Liver (tissue), 8 donors: ENCODE measurements at regions not wholly inside any gene's neighbourhood (a gene's known extent, or its start where the extent isn't known, plus 50 kb on each side); places are given as distances from the start of the nearest gene placed in this dataset.
A peak's percentile ranks its signal among the peaks of the same experiment; 100 is the strongest.

Experiments
- DNase-seq: peaks from one replicate; pipeline ENCODE4 v3.0.0-alpha.2; 2017; ENCODE audit warnings: low spot score
- H3K27ac ChIP-seq, 2 donors: one replicate each; pipeline ENCODE4 v1.7.0; 2013; ENCODE audit warnings: inconsistent platforms in 2 of 2, low read length in 2 of 2, control low read depth in 1 of 2, low read depth in 1 of 2, mild to moderate bottlenecking in 1 of 2
- H3K27me3 ChIP-seq, 4 donors: one replicate each; pipeline versions ENCODE4 v1.6.1 to v1.7.0; 2013; ENCODE audit warnings: low read length in 3 of 4, inconsistent platforms in 1 of 4, mild to moderate bottlenecking in 1 of 4, moderate library complexity in 1 of 4; ENCODE audit not compliant: control insufficient read depth in 4 of 4, insufficient read depth in 4 of 4
- H3K36me3 ChIP-seq, 4 donors: one replicate each; pipeline versions ENCODE4 v1.6.1 to v1.7.0; 2013; ENCODE audit warnings: low read length in 3 of 4, mild to moderate bottlenecking in 3 of 4, low read depth in 1 of 4, moderate library complexity in 1 of 4; ENCODE audit not compliant: control insufficient read depth in 4 of 4, insufficient read depth in 3 of 4
- H3K4me1 ChIP-seq, 4 donors: one replicate each; pipeline versions ENCODE4 v1.6.1 to v1.7.0; 2013; ENCODE audit warnings: low read length in 3 of 4, mild to moderate bottlenecking in 3 of 4, moderate library complexity in 1 of 4; ENCODE audit not compliant: control insufficient read depth in 4 of 4, insufficient read depth in 4 of 4
- H3K4me3 ChIP-seq, 3 donors: one replicate each; pipeline versions ENCODE4 v1.6.1 to v1.7.0; 2013; ENCODE audit warnings: low read length in 3 of 3, control low read depth in 1 of 3, low read depth in 1 of 3, mild to moderate bottlenecking in 1 of 3
- H3K9ac ChIP-seq, 2 donors: one replicate each; pipeline ENCODE4 v1.7.0; 2013; ENCODE audit warnings: low read length in 2 of 2, mild to moderate bottlenecking in 2 of 2, moderate library complexity in 2 of 2, control low read depth in 1 of 2, low read depth in 1 of 2
- H3K9me3 ChIP-seq, 4 donors: one replicate each; pipeline versions ENCODE4 v1.6.1 to v1.7.0; 2013; ENCODE audit warnings: low read length in 3 of 4; ENCODE audit not compliant: control insufficient read depth in 4 of 4
- FOXA1 ChIP-seq: IDR thresholded peaks from 2 replicates; pipeline ENCODE4 v1.6.1; 2016; ENCODE audit warnings: antibody characterized with exemption
- HNF4A ChIP-seq, 2 donors: conservative IDR thresholded peaks; 2 replicates each; pipeline ENCODE4 v1.6.1; 2016; ENCODE audit warnings: antibody characterized with exemption in 2 of 2, mild to moderate bottlenecking in 2 of 2
- HNF4G ChIP-seq: IDR thresholded peaks from 2 replicates; pipeline ENCODE4 v1.6.1; 2016; ENCODE audit warnings: antibody characterized with exemption
- JUND ChIP-seq, 2 donors: IDR thresholded peaks; 2 replicates each; pipeline ENCODE4 v1.6.1; 2016; ENCODE audit warnings: antibody characterized with exemption in 2 of 2
- NR2F2 ChIP-seq: IDR thresholded peaks from 2 replicates; pipeline ENCODE4 v1.6.1; 2016; ENCODE audit warnings: antibody characterized with exemption
- RAD21 ChIP-seq, 2 donors: IDR thresholded peaks; 2 replicates each; pipeline ENCODE4 v1.6.1; 2016; ENCODE audit warnings: antibody characterized with exemption in 2 of 2, mild to moderate bottlenecking in 2 of 2
- RXRA ChIP-seq, 2 donors: IDR thresholded peaks; 2 replicates each; pipeline ENCODE4 v1.6.1; 2017 to 2018; ENCODE audit warnings: antibody characterized with exemption in 2 of 2, mild to moderate bottlenecking in 1 of 2
- SP1 ChIP-seq: IDR thresholded peaks from 2 replicates; pipeline ENCODE4 v1.6.1; 2018; ENCODE audit warnings: antibody characterized with exemption, mild to moderate bottlenecking
- TAF1 ChIP-seq: conservative IDR thresholded peaks from 2 replicates; pipeline ENCODE4 v1.6.1; 2016; ENCODE audit warnings: antibody characterized with exemption, mild to moderate bottlenecking
- YY1 ChIP-seq: IDR thresholded peaks from 2 replicates; pipeline ENCODE4 v1.6.1; 2016; ENCODE audit warnings: antibody characterized with exemption, mild to moderate bottlenecking
- WGBS: extraction: QIAGEN DNeasy Blood & Tissue Kit; methylation state at CpG from one replicate; pipeline ENCODE4 v1.1.7; 2013; 5-methylcytosine and 5-hydroxymethylcytosine counted together
- TF ChIP-seq, protein P1 (sequence below): IDR thresholded peaks from 2 replicates; pipeline ENCODE4 v1.6.1; 2016; ENCODE audit warnings: antibody characterized with exemption
- TF ChIP-seq, protein P2 (sequence below): IDR thresholded peaks from 2 replicates; pipeline ENCODE4 v1.6.1; 2016; ENCODE audit warnings: antibody characterized with exemption, mild to moderate bottlenecking
- TF ChIP-seq, protein P3 (sequence below): fragments of 150-350 bp; IDR thresholded peaks from 2 replicates; pipeline ENCODE4 v1.5.1; 2017; ENCODE audit warnings: improper control_type of control experiment, low read depth, low read length; ENCODE audit not compliant: missing input control
- donor health status: healthy.
- donor health status: healthy.
- donor health status: healthy.
- donor health status: healthy.
- donor health status: healthy.

DNA sequence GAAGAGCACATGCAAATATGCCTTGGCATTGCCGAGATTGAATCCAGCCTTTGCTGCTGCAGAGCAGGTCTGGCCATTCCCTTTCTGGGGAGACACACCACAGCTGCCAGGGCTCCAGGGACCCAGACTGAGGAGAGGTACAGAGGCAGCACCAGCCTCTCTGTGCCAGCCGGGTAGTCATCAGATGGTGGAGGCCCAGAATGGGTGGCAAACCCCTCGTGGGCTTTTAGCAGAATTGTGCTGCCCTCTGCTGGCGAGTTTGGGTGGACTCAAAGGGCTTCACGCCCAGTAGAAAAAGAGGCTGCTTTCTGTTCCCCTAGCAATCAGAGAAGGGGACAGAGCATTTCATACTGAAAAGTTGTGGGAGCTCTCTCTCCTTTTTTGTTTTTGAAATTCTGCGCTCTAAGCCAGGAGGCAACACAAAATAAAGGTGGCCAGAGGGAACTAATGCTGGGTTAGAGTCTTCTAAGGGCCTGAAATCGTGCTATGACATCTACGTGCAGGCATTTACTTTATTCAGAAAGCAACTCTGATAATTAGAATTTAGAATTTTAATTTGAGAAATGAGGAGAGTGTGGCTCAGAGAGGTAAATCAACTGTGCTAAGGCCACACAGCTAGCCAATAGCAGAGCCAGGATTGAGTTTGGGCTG, 158.8 kb upstream of the NAV2 start (continued):
- TF ChIP-seq, protein P1, sequence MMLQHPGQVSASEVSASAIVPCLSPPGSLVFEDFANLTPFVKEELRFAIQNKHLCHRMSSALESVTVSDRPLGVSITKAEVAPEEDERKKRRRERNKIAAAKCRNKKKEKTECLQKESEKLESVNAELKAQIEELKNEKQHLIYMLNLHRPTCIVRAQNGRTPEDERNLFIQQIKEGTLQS, result no peak
- TF ChIP-seq TAF1, result no peak
- peak in 1 of 2 donors; percentile 19 for TF ChIP-seq RXRA (IDR thresholded peaks at IDR 0.05)
- no peak for TF ChIP-seq NR2F2
- TF ChIP-seq SP1, result no peak

DNA sequence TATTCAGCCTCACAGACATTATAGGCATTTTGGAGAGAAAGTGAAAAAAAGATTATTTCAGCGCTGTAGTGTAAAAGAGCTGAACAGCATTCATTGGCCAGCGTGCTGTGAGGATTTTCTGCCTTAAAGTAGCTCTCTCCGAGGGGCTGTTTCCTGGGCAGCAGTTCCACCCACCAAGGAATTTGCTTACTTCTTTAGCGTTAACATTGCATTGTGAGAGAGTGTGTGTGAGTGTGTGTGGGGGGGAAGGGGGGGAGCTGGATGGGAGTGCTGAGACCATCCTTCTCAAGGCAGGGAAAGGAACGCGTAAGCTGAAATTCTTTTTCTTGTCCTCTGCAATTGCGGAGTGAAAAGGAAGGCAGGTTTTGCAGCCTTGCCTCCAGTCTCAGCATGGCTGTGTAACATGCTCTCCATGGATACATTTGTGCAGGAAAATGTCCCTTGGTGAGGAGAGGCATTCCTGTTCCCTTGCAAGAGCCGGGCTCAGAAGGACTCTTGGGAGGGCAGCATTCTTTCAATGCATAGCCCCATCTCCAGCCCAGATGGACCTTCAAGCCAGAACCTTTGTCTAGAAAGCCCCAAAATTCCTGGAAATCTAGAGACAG, 159.9 kb upstream of the NAV2 start:
- no peaks in the 10 kb centered on the region for H3K9me3 ChIP-seq
- H3K27ac ChIP-seq, result no peak overlapping the region
- whole genome bisulfite sequencing, result 90% methylated on average over 8 of the region's 8 CpGs
- H3K4me1 ChIP-seq, result peaks cover 7 to 32% (median 25%) of the 10 kb centered on the region in 4 donors
- no peak overlapping the region for H3K9ac ChIP-seq
- no peak for DNase-seq
- H3K27me3 ChIP-seq, result no peaks in the 10 kb centered on the region
- H3K4me3 ChIP-seq, result no peak overlapping the region
- no peaks in the 10 kb centered on the region for H3K36me3 ChIP-seq
- TF ChIP-seq, protein P1, result no peak
- TF ChIP-seq HNF4G (no peak), JUND (IDR thresholded peaks at IDR 0.05) (no peak)
- TF ChIP-seq, protein P2, sequence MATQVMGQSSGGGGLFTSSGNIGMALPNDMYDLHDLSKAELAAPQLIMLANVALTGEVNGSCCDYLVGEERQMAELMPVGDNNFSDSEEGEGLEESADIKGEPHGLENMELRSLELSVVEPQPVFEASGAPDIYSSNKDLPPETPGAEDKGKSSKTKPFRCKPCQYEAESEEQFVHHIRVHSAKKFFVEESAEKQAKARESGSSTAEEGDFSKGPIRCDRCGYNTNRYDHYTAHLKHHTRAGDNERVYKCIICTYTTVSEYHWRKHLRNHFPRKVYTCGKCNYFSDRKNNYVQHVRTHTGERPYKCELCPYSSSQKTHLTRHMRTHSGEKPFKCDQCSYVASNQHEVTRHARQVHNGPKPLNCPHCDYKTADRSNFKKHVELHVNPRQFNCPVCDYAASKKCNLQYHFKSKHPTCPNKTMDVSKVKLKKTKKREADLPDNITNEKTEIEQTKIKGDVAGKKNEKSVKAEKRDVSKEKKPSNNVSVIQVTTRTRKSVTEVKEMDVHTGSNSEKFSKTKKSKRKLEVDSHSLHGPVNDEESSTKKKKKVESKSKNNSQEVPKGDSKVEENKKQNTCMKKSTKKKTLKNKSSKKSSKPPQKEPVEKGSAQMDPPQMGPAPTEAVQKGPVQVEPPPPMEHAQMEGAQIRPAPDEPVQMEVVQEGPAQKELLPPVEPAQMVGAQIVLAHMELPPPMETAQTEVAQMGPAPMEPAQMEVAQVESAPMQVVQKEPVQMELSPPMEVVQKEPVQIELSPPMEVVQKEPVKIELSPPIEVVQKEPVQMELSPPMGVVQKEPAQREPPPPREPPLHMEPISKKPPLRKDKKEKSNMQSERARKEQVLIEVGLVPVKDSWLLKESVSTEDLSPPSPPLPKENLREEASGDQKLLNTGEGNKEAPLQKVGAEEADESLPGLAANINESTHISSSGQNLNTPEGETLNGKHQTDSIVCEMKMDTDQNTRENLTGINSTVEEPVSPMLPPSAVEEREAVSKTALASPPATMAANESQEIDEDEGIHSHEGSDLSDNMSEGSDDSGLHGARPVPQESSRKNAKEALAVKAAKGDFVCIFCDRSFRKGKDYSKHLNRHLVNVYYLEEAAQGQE, result no peak

DNA sequence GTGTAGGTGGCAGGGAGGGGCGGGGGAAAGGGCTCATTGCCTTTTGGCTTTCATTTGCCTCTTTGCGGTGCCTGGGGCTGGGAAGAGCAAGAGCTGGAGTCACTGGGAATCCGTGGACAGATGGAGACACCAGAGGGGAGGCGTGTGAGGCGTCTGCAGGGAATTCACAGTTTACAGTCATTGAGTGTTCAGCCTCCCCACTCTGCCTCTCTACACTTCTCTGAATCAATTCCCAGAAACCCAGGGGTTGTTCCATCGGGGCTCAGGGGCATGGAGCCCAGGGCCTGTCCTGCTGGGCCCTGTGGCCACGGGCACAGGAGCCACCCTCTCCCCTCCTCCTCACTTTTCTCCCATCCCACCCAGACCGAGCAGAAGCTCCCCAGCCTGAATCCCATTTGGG, 160.5 kb upstream of the NAV2 start:
- no peak for DNase-seq
- no peaks in the 10 kb centered on the region for H3K27me3 ChIP-seq
- no peak overlapping the region for H3K9ac ChIP-seq
- H3K36me3 ChIP-seq, result no peaks in the 10 kb centered on the region
- no peak overlapping the region for H3K4me3 ChIP-seq
- H3K9me3 ChIP-seq, result no peaks in the 10 kb centered on the region
- TF ChIP-seq FOXA1 (no peak), HNF4A (conservative IDR thresholded peaks at IDR 0.05) (no peak), YY1 (no peak), RAD21 (IDR thresholded peaks at IDR 0.05) (no peak), NR2F2 (no peak), SP1 (no peak)
- TF ChIP-seq, protein P1, result no peak
- TF ChIP-seq, protein P3, sequence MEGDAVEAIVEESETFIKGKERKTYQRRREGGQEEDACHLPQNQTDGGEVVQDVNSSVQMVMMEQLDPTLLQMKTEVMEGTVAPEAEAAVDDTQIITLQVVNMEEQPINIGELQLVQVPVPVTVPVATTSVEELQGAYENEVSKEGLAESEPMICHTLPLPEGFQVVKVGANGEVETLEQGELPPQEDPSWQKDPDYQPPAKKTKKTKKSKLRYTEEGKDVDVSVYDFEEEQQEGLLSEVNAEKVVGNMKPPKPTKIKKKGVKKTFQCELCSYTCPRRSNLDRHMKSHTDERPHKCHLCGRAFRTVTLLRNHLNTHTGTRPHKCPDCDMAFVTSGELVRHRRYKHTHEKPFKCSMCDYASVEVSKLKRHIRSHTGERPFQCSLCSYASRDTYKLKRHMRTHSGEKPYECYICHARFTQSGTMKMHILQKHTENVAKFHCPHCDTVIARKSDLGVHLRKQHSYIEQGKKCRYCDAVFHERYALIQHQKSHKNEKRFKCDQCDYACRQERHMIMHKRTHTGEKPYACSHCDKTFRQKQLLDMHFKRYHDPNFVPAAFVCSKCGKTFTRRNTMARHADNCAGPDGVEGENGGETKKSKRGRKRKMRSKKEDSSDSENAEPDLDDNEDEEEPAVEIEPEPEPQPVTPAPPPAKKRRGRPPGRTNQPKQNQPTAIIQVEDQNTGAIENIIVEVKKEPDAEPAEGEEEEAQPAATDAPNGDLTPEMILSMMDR, result no peak
- WGBS, result 87% methylated on average over 8 of the region's 8 CpGs
- H3K4me1 ChIP-seq, result peaks cover 7 to 26% (median 19%) of the 10 kb centered on the region in 4 donors
- H3K27ac ChIP-seq, result no peak overlapping the region
